H1 (cell line): ENCODE measurements at regions not wholly inside any gene's neighbourhood (a gene's known extent, or its start where the extent isn't known, plus 50 kb on each side); places are given as distances from the start of the nearest gene placed in this dataset.

Experiments used
- EGR1 ChIP-seq: IDR thresholded peaks from 2 replicates; pipeline ENCODE4 v1.6.1; 2011; ENCODE audit warnings: low read depth, low read length, borderline replicate concordance
- KDM5A ChIP-seq: fragments of 200-600 bp; IDR thresholded peaks from 2 replicates; pipeline ENCODE4 v1.7.1; 2012; ENCODE audit warnings: mild to moderate bottlenecking, low read length, inconsistent platforms, mixed read lengths
- POLR2A ChIP-seq, 2 experiments: IDR thresholded peaks; 1 replicate in 1 of 2; 2 replicates in 1 of 2; pipeline ENCODE4 v1.6.1; 2011; ENCODE audit warnings: low read depth in 2 of 2, low read length in 2 of 2, mild to moderate bottlenecking in 2 of 2; ENCODE audit errors: control extremely low read depth in 1 of 2
- RXRA ChIP-seq: IDR thresholded peaks from 2 replicates; pipeline ENCODE4 v1.6.1; 2011; ENCODE audit warnings: low read depth, mild to moderate bottlenecking, low read length, moderate library complexity; ENCODE audit not compliant: insufficient read depth
- SIN3A ChIP-seq, 2 experiments: IDR thresholded peaks in 1 of 2; conservative IDR thresholded peaks in 1 of 2; 2 replicates each; pipeline ENCODE4 v1.6.1; 2011 to 2012; ENCODE audit warnings: low read length in 2 of 2, improper control_type of control experiment in 1 of 2, low read depth in 1 of 2, mild to moderate bottlenecking in 1 of 2
- SP1 ChIP-seq: IDR thresholded peaks from 2 replicates; pipeline ENCODE4 v1.6.1; 2011; ENCODE audit warnings: low read depth, low read length
- TF ChIP-seq, protein P1 (sequence below): IDR thresholded peaks from 2 replicates; pipeline ENCODE4 v1.6.1; 2011; ENCODE audit warnings: low read length, improper control_type of control experiment
- TF ChIP-seq, protein P2 (sequence below), 3 experiments: IDR thresholded peaks; 1 replicate in 2 of 3; 2 replicates in 1 of 3; pipeline versions ENCODE4 v1.5.1 to v1.6.1; 2011; ENCODE audit warnings: low read length in 3 of 3, mild to moderate bottlenecking in 3 of 3, inconsistent platforms in 2 of 3, low read depth in 1 of 3, moderate library complexity in 1 of 3; ENCODE audit not compliant: insufficient read depth in 1 of 3; ENCODE audit errors: control extremely low read depth in 1 of 3

- TF ChIP-seq POLR2A (IDR thresholded peaks at IDR 0.05; ENCODE audit: control extremely low read depth in 1 of 2, low read depth in 2 of 2, low read length in 2 of 2) (no peak), EGR1 (no peak), SP1 (no peak), SIN3A (conservative IDR thresholded peaks at IDR 0.05 in 1 of 2, IDR thresholded peaks at IDR 0.05 in 1 of 2; ENCODE audit: low read depth in 1 of 2, low read length in 2 of 2) (no peak), RXRA (no peak), KDM5A (no peak)
- TF ChIP-seq, protein P1, sequence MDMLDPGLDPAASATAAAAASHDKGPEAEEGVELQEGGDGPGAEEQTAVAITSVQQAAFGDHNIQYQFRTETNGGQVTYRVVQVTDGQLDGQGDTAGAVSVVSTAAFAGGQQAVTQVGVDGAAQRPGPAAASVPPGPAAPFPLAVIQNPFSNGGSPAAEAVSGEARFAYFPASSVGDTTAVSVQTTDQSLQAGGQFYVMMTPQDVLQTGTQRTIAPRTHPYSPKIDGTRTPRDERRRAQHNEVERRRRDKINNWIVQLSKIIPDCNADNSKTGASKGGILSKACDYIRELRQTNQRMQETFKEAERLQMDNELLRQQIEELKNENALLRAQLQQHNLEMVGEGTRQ, result no peak
- TF ChIP-seq, protein P2, sequence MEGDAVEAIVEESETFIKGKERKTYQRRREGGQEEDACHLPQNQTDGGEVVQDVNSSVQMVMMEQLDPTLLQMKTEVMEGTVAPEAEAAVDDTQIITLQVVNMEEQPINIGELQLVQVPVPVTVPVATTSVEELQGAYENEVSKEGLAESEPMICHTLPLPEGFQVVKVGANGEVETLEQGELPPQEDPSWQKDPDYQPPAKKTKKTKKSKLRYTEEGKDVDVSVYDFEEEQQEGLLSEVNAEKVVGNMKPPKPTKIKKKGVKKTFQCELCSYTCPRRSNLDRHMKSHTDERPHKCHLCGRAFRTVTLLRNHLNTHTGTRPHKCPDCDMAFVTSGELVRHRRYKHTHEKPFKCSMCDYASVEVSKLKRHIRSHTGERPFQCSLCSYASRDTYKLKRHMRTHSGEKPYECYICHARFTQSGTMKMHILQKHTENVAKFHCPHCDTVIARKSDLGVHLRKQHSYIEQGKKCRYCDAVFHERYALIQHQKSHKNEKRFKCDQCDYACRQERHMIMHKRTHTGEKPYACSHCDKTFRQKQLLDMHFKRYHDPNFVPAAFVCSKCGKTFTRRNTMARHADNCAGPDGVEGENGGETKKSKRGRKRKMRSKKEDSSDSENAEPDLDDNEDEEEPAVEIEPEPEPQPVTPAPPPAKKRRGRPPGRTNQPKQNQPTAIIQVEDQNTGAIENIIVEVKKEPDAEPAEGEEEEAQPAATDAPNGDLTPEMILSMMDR (IDR thresholded peaks at IDR 0.05; ENCODE audit: control extremely low read depth in 1 of 3, insufficient read depth in 1 of 3, low read depth in 1 of 3, low read length in 3 of 3), result no peak
These were observed 310.7 kb upstream of the CNTN5 start for GRCh38 chr11:98710026-98710425.
